ENCODE measurements at regions not wholly inside any gene's neighbourhood (a gene's known extent, or its start where the extent isn't known, plus 50 kb on each side); places are given as distances from the start of the nearest gene placed in this dataset.
"Not testable (repeated sequence)": the region's sequence is repeated elsewhere in the genome, so short reads cannot be mapped to it uniquely, and the experiment has no call there.

DNA sequence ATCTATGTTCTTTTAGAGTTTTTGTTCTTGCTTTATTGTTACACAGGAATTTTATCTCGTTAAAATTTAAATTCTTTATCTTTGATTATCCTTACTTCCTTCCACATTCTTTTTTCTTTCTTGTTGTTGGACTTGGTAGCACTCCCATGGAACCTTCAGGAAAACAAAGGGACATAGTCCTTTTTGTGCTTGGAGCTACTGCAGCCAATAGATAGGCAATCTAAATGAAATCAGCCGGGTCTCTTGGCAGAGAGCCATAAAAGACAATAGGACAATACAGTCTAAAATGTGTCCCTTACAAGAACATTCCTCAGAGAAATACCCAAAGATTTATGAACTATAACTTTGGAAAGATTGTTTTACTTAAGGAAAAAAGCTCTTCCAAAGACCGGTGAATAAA, 548.1 kb upstream of the C9orf72 start:
- DNase-seq: no peak

DNA sequence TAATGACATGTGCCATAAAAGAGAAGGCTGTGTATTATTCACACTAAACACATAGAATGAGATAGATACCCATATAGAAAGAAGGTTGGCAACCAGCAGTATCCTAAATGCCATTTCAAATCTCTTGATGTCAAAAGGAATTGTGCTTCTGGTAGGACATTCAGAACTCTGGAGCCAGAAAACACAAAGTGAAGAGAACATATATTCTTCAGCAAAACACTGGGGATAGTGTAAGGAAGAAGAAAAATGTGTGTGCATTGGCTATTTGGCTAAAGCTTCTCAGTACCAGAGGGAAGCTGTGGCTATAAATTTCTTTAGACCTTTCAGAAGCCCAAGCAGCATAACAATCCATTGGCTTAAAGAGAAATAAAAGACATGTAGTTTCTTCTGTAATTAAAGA, 551.6 kb upstream of the C9orf72 start:
- DNase-seq: no peak

DNA sequence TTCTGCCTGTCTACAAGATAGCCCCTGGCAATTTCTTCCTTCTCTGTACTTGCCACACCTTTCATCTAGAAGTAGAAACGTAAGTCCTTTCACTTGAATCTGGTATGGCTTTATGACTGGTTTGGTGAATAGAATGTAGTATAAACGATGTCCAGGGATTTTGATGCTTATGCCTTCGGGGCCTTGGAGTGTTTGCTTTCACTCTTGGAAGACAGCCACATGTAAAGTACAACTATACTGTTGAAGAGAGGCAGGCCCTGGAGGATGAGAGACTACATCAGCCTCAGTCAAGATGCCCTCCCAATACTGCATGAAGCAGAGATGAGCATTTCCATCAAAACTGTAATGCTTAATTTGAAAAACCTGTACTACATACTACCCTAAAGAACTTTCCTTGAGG, 553.8 kb upstream of the C9orf72 start:
- no peak for DNase-seq

DNA sequence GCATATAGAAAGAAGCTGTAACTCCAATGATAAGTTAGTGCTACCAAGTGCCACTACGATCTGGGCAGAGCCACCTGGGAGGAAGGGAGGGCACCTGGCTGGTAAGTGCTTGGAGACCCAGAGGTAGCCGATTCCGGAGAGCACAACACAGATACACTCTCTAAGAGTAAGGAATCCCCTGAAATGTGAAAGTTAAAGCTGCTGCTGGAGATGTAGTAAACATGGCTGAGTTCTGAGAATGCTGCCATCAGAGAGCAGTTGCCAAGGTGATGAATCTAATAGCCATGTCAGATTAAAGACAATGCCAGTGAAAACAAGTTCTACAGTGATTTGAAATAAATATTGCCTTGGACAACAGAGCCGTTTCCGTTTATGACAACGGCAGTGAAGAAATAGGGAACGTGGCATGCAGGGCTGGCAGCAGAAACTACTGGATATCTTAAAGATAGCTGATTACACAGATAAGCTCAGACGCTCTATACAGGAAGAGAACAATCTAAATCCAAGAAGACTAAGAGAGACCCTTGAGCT, 561.2 kb upstream of the C9orf72 start:
- no peak for DNase-seq

DNA sequence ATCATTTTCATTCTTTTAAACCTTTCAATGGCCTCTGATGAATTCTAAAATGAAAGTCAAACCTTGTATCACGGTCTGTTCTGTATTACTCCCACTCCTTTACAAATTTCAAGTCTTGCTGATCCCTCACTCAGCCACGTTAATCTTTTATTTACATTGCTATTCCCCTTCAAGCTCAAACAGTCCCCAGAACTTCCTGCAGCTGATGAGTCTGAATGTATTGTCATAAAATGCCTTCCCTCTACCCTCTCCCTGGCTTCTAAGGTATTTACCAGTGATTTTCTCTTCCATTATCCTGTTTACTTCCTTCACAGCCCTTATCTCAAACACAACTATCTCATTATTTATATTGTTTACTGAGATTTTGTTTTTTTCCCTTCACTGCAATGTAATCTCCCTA, 562.3 kb upstream of the C9orf72 start:
- no peak for DNase-seq

DNA sequence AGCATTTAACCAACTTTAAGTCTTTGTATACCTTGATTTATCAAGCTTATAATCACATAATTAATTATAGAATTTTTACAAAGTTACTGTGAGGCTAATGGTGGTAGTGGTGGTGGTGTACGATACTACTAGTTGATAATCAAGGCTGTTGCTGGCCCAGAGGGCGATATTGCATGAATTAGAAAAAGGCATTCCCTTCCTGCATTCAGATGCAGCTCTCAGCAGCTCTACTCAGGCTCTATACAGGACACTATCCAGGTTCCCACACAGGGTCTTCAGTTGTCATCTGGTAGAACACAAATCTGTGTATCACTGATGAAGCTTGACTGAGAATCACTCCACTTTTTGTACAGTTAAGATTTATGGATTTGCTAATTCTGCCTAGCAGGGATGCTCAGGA, 562.8 kb upstream of the C9orf72 start:
- DNase-seq: no peak

DNA sequence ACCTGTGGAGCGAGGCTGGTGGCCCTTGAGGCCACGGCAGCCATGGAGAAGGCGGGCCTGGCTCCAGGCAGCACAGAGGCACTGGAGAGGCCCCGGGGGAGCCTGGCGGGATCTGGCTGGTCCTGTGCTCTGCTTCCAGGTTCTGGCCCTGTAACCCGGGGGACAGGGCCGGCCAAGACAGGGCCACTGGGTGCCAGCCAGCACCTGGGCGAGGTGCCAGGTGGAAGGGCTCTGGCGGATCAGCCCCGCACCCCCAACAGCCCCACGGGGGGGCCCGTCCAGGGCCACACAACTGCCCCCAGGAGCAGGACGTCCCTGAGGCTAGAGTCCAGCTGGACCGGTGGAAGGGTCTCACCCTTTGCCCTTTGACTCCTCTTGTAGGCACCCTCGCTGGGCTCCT, 574.1 kb upstream of the C9orf72 start:
- DNase-seq: not testable (repeated sequence)

DNA sequence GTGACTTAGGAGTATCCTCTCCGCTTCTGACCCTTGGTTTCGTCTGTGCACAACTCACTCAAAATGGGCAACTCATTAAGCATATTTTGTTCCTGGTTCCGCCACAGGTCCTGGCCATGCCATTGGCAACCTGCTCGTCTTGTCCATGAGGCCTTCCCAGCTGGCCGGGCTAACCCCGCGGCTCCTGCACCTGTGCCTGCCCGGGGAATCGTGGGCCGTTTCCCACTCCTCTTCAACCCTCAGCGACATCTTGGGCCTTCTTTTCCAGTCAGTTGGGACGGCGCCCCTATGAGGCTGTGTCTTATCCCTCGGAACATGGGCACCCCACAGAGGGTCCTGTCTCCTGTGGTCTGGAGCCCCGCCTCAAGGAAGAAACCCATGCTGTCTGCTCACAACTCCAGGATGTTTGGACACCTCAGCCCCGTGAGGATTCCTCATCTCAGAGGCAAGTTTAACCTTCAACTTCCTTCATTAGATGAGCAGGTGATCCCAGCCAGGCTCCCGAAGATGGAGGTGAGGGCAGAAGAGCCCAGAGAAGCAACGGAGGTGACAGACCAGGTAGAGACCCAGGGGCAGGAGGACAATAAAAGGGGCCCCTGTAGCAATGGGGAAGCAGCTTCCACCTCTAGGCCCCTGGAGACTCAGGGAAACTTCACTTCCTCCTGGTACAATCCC, 574.8 kb upstream of the C9orf72 start:
- not testable (repeated sequence) for DNase-seq

DNA sequence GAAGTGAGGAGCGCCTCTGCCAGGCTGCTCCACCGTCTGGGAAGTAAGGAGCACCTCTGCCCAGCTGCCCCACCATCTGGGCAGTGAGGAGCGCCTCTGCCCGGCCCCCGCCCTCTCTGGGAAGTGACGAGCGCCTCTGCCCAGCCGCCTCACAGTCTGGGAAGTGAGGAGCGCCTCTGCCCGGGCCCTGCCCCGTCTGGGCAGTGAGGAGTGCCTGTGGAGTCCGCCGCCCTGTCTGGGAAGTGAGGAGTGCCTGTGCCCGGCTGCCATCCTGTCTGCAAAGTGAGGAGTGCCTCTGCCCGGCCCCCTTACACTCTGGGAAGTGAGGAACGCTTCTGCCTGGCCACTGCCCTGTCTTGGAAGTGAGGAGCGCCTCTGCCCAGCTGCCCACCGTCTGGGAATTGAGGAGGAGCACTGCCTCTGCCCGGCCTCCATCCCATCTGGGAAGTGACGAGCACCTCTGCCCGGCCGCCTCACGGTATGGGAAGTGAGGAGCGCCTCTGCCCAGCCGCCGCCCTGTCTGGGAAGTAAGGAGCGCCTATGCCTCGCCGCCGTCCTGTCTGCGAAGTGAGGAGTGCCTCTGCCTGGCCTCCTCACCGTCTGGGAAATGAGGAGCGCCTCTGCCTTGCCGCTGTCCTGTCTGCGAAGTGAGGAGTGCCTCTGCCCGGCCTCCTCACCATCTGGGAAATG, 576.2 kb upstream of the C9orf72 start:
- DNase-seq: not testable (repeated sequence)

DNA sequence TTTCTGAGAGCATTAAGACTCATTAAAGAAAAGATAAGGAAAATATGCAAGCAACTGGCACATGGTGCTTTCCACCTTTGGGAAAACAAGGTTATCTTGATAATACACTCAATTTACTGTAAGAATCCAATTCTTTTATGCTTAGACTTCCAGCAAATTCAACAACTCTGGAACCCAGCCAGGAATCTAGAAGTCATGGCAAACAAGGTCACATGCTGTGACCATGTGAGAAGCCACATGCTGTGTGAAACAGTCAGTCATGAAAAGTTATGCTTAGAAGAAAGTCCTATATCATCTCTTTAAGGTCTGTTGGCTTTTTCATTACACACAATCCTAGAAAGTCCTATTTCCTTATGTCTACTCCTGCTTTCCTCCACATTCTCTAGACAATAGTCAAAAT, 581.8 kb upstream of the C9orf72 start:
- no peak for DNase-seq

DNA sequence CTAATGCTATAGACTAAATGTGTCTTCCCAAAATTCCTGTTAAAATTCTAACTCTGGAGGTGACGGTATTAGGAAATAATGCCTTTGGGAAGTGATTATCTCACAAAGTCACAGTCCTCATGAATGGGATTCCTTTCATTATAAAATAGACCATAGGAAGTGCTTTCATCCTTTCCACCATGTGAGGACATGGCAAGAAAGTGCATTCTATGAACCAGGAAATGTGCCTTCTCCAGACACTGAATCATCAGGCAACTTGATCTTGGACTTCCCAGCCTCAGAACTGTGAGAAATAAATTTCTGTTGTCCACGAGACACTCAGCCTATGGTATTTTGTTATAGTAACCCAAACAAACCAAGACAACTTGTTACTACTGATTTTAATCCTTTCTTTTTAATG, 582.4 kb upstream of the C9orf72 start:
- DNase-seq: no peak

DNA sequence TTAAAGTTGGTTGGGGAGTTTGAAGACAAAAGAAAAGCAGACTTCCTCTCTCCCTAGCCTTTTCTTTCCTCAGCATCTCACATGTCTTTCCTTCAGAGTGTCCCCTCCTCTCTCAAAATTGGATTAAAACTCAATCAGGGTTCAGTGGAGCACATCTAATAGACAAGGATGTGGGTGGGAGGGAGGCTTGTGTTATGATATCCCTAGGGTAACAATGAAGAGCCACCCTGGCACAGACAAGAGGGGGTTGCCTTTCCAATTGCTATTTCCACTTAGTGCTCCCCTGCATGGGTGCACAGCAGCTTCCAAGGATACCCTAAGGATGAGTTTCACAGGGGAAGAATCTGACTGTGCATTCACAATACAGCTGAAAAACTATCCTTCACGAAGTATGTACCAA, 585.2 kb upstream of the C9orf72 start:
- DNase-seq: no peak

DNA sequence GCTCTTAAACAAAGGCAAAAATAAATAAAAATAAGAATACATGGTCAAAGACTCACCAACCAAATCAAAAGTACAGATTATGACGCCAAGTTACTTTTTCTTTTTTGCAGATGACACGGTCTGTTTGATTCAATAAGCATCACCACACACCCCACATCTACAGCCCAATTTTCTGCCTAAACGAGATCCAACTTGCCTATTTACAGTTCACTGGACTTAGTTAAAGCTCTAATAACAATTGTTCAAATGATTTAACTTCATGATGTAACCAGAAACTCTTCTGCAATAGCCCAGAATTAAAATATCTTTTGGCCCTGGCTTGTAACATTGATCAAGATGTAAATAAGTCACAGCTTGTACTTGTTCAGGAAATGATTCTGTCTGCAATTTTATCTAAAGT, 590.3 kb upstream of the C9orf72 start:
- no peak for DNase-seq

DNA sequence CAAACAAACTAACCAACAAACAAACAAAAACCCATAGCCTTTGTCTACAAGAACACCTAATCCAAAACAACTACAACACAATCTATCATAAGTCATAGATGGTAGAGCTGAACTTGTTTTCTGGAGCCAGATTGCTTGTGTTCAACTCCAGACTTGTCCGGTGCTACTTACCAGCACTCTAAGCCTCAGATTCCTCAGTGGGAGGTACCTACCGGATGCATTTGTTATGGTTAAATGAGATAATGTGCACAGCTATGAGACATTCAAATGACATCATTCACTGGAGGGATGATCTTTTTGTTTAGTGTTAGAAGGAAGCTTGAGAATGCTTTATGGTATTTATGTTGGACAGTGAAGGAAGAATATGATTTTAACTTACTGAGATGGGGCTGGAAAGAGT, 592.9 kb upstream of the C9orf72 start:
- no peak for DNase-seq

DNA sequence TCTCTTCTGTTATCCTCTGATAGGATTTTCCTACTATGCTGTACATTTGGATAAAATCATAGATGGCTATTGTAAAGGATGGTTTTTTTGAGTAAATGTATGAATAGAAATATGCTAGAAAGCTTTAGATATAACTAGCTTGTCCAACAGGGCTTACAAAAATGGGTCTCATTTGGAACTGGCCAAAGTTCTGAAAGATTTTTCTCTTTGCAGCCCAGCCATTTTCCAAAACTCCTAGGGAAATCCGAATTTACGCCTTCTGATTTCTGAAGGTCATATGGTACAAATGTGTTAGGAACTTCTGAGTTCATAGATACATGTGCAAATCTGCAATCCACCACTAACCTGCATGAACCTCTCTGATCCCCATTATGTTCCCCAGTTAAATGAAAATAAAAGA, 603.9 kb upstream of the C9orf72 start:
- DNase-seq: no peak

DNA sequence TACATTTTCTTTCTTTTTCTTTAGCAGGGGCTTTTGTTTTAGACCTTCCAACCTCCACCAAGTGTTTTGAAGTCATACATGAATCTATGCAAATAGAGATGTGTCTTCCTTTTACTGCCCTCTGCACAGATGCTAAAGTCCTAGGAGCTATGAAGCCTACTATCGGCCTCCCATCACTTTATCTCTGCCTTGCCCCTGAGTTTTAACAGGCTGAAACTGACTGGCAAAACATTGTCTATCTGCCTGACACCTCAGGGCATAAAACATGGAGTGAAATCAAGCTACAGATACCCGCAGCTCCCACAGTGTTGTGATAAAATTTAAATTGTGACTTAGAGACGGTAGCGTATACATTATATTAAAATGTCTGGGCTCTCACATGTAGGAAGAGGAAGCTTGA, 604.6 kb upstream of the C9orf72 start:
- DNase-seq: no peak

DNA sequence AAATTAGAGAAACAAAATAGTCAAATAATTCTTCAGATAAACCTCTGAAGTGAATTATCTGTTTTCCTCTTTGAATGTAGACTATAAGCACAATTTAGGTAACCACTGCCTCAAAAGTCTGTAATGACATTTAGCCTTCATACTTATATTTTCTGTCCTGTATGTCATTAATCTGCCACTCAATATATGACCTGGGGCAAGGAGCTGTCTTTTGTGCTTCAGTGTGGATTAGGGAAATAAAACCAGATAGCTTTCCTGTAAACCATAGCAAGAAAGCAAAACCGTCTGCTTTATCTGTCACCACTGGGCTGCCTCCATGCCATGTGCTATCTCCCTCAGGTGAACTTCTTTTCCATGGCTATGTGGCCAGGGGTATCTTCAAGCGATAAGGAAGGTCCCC, 606.6 kb upstream of the C9orf72 start:
- DNase-seq: no peak

DNA sequence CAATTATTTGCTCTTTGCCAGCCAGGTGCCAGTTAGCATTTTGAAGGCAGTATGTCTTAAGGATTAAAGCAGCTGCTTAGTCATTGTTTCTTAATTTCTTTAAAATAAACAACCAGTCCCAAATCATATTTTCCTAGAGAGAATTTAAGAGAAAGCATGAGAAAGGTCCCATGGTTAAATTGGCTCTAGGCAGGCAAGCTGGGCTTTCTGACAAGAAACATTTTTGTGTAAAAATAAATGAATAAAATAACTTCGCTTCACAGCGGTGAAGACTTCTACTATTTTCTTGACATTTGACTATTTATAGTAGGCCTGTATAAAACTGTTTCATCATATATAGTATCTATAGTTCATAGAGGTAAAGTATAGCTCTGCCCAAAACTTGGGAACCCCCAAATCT, 617.7 kb upstream of the C9orf72 start:
- no peak for DNase-seq

DNA sequence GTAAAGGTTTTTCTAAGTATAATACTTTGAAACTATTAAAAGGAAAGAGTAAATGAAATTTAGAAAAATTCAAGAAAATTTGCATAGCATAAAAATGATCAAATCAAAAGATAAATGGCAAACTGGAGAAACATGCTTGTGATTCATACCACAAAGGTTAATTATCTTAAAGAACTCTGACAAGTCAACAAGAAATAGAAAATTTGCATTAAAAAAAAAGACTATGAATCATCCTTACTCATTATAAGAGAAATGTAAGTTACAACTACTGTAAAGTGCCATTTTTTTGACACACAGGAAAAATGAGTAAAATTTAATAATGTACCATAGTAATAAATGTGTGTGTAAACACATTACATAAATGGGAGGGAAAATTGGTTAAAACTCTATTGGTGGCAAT, 624.4 kb upstream of the C9orf72 start:
- DNase-seq: no peak

DNA sequence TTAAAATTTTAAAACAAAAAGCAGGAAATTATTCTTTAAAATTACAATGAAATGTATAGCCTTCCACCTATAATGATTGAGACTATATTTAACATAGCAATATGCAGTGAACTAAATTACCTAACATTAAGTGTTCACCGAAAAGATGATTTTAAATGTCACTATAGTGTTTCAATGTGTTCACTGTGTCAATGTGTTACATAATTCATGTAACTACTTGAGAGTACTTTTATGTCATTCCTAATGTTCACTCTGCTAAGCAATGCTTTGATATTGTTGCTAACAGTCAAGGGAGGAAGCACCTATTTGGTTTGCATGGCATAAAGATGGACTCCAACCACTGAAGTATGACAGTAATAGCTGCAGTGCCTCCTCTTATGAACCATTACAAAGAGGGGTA, 629.8 kb upstream of the C9orf72 start:
- DNase-seq: no peak

DNA sequence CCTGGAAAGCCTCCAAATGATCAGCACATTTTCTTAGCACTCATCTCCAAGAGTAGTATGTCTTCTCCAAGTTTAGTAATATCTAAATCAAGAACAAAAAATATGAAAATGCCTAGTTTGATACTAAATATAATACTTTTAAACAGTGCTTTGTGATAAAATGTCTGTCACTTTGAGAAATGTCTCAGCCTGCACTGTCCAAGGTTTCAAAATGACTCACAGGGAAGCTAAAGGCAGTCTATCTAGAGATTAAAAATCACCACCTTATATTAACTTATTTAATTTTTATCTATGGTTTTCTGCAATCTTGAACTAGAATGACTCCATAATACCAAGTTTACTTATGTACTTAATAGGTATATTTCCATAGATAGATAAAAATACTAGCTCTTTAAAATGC, 633.0 kb upstream of the C9orf72 start:
- no peak for DNase-seq

DNA sequence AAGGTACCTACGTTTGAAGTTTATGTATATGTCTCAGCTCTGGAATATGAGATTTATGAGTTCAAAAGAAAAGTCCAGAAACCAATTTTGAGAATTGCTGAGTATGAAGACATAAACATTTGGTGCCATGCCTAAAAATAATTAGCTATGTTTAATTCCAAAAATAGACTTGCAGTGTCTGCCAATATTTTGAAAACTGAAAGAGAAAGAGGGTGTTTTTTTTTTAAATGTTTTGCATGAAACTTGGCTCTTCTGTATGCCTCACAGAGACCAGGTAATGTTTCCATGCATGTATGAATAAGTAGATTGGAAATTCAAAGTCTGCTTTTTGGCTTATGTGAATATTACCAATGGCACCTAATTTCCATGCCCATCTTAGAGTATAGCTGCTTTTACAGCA, 634.4 kb upstream of the C9orf72 start:
- DNase-seq: no peak

DNA sequence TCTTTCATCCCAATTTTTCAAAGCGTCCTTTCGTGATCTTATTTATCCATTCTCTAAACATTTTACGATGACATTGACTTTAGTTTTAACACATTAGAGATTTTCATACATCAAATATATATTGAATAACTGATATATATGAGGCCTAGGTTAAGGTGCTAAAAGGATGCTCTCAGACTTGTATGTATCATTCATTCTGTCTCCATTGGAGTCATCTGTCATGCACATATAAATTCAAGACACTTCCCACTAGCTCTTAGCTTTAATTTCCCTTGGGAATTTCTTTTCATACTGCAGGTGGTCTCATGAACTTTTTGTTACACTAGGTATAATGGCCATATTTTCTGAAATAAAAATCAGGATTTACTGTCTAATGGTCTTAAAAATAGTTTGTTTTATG, 635.8 kb upstream of the C9orf72 start:
- DNase-seq: no peak

DNA sequence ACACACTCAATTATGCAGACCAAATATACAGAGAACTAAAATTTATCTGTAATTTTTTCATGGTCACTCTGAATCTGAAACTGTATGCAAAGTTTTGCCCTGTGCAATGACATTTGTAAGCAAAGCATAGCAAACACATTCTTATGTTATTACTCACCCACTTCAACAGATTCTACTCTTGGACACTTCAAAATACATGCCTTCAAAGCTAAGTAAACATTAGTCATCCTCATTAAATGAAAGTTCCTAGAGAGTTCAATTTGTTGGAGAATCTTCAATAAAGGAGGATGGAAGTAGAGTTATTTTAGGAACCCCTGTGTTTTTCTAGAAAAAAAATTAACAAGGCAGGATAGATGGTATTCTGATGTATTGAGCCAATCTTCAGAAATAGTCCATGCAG, 639.7 kb upstream of the C9orf72 start:
- no peak for DNase-seq

Data from T-helper 2 cell (primary cell).